ENCODE measurements at regions not wholly inside any gene's neighbourhood (a gene's known extent, or its start where the extent isn't known, plus 50 kb on each side); places are given as distances from the start of the nearest gene placed in this dataset.

DNA sequence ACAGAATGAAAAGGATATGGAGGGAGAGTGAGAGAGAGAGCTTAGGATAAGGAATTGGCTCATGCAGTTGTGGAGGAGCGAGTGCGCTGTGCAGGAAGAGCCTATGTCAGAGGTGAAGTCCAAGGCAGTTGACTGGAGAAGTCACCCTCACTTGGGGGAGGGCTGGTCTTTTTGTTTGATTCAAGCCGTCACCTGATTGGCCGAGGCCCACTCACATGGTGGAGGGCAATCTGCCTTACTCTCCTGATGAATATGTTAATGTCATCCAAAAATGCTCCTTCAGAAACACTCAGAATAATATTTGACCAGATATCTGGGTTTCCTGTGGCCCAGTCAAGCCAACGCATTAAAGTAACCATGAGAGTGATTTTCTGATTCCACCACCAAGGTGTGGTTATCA is 131.7 kb downstream of the KATNIP start:
- Mint-ChIP-seq H3K4me1 (no peaks in the 10 kb centered on the region), H3K36me3 (ENCODE audit: low read depth) (peaks cover 2% of the 10 kb centered on the region), H3K27ac (no peak overlapping the region), H3K4me3 (no peak overlapping the region), H3K27me3 (no peaks in the 10 kb centered on the region), H3K9me3 (no peaks in the 10 kb centered on the region)
- no peak for DNase-seq
- intact Hi-C loops (cut with micrococcal nuclease), result no loop called here

DNA sequence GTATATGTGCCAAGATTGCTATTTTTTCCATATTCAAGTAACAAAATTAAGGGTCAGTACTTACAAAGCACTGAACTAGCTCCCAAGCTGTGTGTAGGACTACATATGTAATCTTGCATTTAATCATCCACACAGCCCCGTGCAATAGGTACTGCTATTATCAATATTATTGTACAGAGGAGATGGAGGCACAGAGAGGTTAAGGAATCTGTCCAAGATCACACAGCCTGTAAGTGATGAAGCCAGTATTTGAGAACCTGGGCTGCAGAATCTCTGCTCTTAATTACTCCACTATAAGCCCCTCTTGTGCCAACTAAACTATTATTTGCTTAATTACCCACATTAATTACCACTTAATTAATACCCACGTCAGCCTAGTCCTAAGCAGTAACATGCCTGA is 134.1 kb downstream of the KATNIP start:
- Mint-ChIP-seq H3K4me1 (no peaks in the 10 kb centered on the region), H3K36me3 (ENCODE audit: low read depth) (peaks cover 2% of the 10 kb centered on the region), H3K27ac (no peak overlapping the region), H3K4me3 (no peak overlapping the region), H3K27me3 (no peaks in the 10 kb centered on the region), H3K9me3 (no peaks in the 10 kb centered on the region)
- DNase-seq, result no peak
- intact Hi-C loops (cut with micrococcal nuclease), result no loop called here

DNA sequence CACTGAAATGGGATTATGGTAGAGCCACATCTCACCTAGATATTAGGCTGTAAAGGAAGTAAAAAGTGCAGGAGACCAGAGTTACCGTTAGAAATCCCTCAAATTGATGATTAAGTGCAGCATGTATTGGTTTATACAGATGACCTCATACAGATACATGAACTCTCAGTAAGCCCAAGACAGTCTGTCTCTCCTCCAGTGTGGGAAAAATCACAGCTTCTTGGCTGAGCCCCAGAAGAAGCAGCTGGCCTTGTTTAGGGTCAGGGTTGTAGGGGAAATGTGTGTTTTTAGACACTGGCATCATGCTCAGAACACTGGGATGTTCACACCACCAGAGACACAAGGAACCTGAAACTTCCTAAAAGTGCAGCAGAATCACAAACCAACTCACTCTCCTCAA is 135.9 kb downstream of the KATNIP start:
- H3K4me1 Mint-ChIP-seq, result no peaks in the 10 kb centered on the region
- intact Hi-C loops (cut with micrococcal nuclease), result no loop called here
- H3K36me3 Mint-ChIP-seq (ENCODE audit: low read depth), result no peaks in the 10 kb centered on the region
- H3K9me3 Mint-ChIP-seq, result no peaks in the 10 kb centered on the region
- H3K4me3 Mint-ChIP-seq, result no peak overlapping the region
- H3K27me3 Mint-ChIP-seq, result no peaks in the 10 kb centered on the region
- no peak overlapping the region for H3K27ac Mint-ChIP-seq
- no peak for DNase-seq

DNA sequence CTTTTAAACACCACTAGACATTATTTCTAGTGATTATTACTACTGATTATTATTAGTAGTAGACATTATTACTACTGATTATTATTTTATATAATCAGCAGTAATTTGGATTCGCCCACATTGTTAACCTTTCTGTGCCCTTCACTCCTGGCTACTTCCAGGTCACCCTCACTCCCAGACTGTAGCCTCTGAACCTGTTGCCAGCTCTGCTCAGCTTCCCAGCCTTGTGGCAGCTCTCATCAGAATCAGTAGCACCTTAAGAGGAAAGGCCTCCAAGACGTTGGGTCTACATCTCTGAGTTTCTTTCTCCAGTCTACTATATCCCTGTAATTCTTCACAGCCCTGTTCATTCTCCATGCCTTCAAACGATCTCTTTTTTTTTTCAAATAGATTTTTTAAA is 137.0 kb downstream of the KATNIP start:
- DNase-seq, result no peak
- Mint-ChIP-seq H3K27me3 (no peaks in the 10 kb centered on the region), H3K4me1 (no peaks in the 10 kb centered on the region), H3K9me3 (no peaks in the 10 kb centered on the region), H3K27ac (no peak overlapping the region), H3K36me3 (ENCODE audit: low read depth) (no peaks in the 10 kb centered on the region), H3K4me3 (no peak overlapping the region)
- intact Hi-C loops (cut with micrococcal nuclease), result no loop called here

DNA sequence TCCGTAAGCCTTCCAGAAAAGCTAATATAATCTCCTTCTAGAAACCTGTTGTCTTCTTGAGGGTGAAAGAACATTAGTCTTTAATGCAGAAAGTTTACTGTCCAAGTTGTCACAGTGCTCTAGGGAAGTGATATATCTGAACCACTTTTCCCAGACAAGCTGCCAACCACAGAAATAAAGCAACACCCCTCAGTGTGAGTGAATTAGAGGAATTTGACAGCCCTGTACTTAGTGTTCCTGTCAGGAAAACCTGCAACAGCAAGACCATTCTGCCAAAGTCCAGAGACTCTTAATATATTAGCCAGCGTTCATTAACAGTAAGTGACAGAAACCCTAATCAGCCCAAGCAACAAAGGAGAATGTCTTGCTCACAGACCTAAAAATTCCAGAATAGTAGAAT is 137.7 kb downstream of the KATNIP start:
- H3K27me3 Mint-ChIP-seq, result no peaks in the 10 kb centered on the region
- H3K27ac Mint-ChIP-seq, result no peak overlapping the region
- no peaks in the 10 kb centered on the region for H3K4me1 Mint-ChIP-seq
- no peaks in the 10 kb centered on the region for H3K36me3 Mint-ChIP-seq (ENCODE audit: low read depth)
- no peak overlapping the region for H3K4me3 Mint-ChIP-seq
- H3K9me3 Mint-ChIP-seq, result no peaks in the 10 kb centered on the region
- intact Hi-C loops (cut with micrococcal nuclease), result no loop called here
- DNase-seq, result no peak

DNA sequence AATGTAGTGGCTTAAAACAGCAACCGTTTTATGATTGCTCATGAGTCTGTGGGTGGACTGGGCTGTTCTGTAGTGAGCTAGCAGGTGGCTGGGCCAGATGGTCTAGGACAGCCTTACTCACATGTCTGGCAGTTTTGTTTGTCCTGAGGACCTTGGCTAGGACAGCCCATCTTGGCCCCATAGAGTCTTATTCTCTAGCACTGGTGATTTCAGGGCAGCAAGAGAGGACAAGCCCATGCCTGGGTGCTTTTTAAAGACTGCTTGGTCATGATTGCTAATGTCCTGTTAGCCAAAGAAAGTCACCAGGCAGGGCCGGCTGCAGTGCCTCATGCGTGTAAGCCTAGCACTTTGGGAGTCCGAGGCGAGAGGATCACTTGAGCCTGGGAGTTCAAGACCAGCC is 139.8 kb downstream of the KATNIP start:
- H3K4me1 Mint-ChIP-seq, result no peaks in the 10 kb centered on the region
- no peaks in the 10 kb centered on the region for H3K9me3 Mint-ChIP-seq
- H3K27ac Mint-ChIP-seq, result no peak overlapping the region
- no peak overlapping the region for H3K4me3 Mint-ChIP-seq
- no peaks in the 10 kb centered on the region for H3K27me3 Mint-ChIP-seq
- no peak for DNase-seq
- intact Hi-C loops (cut with micrococcal nuclease), result no loop called here
- H3K36me3 Mint-ChIP-seq (ENCODE audit: low read depth), result no peaks in the 10 kb centered on the region

DNA sequence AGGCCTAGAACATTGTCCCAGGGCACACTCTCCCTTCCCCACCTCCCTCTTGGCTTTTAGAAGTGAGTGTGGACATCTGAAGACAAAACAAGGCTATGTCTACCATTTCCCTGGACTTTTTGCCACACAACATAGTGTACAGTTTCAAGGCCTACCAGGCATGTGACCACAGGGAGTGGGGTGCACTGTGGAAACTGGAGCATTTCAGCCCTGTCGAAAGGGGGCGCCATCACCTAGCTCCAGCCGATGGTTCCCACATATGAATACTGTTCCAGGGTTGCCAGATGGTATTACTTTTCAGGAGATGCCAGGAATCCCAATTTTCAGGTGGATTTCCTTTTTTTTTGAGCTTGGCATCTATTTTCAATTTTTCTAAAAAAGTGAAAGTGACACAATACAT is 140.7 kb downstream of the KATNIP start:
- Mint-ChIP-seq H3K36me3 (ENCODE audit: low read depth) (no peaks in the 10 kb centered on the region), H3K4me1 (no peaks in the 10 kb centered on the region), H3K4me3 (no peak overlapping the region), H3K9me3 (no peaks in the 10 kb centered on the region), H3K27me3 (no peaks in the 10 kb centered on the region), H3K27ac (no peak overlapping the region)
- intact Hi-C loops (cut with micrococcal nuclease), result no loop called here
- peak; percentile 65 for DNase-seq

DNA sequence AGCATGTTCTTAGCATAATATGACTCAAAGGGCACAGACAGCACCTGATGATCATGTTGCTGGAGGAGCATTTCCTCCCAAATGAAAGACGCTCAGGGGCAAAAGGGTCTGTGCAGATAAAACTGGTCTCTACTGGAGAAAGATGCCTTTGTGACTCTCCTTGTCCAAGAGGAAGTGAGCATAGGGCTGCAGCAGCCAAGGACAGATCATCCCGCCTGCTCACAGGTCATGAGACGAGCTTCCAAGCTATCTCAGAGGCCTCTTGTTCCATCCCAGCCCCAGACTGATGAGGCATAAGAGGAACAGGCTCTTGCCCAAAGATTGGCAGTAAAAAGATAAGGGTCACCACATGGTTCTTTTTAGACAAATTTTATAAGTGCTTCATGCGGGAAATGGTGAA is 141.8 kb downstream of the KATNIP start:
- Mint-ChIP-seq H3K27me3 (no peaks in the 10 kb centered on the region), H3K36me3 (ENCODE audit: low read depth) (no peaks in the 10 kb centered on the region), H3K4me3 (no peak overlapping the region), H3K9me3 (no peaks in the 10 kb centered on the region), H3K27ac (no peak overlapping the region), H3K4me1 (no peaks in the 10 kb centered on the region)
- no peak for DNase-seq
- intact Hi-C loops (cut with micrococcal nuclease), result no loop called here

DNA sequence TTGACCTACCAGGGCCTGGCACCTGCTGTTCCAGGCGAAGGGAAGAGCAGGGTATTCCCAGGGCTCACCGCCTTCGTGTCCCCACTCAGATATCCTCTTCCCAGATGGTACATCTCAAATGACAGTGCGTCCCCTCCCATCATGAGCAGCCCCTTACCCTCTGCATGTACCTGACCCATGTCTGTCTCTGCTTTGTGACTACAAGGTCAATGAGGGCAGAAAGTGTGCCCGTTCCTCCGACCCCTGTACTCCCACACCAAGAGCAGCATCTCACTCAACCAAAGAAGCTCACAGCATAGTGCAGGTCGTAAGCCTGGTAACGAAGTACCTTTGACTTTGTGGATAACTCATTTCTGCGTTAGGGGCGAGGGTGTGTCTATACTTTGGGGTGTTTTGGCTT is 142.6 kb downstream of the KATNIP start:
- no peaks in the 10 kb centered on the region for H3K36me3 Mint-ChIP-seq (ENCODE audit: low read depth)

DNA sequence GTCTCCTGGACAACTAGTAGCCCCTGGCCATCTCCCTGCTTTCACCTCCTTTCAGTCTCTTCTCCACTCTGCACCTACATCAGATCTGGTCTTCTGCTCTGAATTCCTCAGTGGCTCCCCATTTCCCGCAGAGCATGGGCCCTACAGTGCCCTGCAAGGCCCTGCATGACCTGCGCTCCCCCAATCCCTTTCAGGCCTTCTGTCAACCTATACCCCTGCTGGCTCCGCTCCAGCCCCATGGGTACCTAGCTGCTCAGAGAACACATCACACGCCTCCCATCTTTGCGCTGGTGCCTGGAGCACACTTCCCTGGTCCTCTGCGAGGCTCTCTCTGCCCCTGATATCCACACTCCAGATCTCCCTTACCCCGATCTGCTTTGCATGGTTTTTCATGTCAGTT is 145.2 kb downstream of the KATNIP start:
- DNase-seq, result no peak
- no peaks in the 10 kb centered on the region for H3K4me1 Mint-ChIP-seq
- no peaks in the 10 kb centered on the region for H3K9me3 Mint-ChIP-seq
- no peaks in the 10 kb centered on the region for H3K36me3 Mint-ChIP-seq (ENCODE audit: low read depth)
- no peak overlapping the region for H3K4me3 Mint-ChIP-seq
- H3K27ac Mint-ChIP-seq, result no peak overlapping the region
- no peaks in the 10 kb centered on the region for H3K27me3 Mint-ChIP-seq
- intact Hi-C loops (cut with micrococcal nuclease), result no loop called here

More for the DNA sequence above, 142.6 kb downstream of the KATNIP start:
- Mint-ChIP-seq H3K27ac (no peak overlapping the region), H3K27me3 (no peaks in the 10 kb centered on the region), H3K9me3 (no peaks in the 10 kb centered on the region), H3K4me1 (no peaks in the 10 kb centered on the region), H3K4me3 (no peak overlapping the region)
- intact Hi-C loops (cut with micrococcal nuclease), result no loop called here
- DNase-seq, result no peak

DNA sequence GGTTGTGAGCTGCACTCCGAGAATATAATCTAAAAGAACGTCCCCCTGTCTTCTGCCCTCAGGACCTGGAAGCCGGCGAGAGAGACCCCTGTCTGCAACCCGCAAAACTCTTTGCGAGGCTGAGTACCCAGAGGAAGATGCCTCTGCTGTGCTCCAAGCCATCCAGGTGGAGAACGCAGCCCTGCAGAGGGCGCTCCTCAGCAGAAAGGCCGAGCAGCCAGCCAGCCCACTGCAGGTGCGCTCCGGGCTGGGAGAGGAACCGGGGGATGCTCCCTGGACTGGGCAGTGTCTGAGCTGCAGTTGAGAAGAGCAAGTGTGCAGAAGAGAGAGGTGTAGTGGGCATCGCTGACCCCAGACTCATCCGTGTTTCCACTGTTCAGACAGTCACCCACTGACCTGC is 148.3 kb downstream of the KATNIP start:
- no peak for DNase-seq
- intact Hi-C loops (cut with micrococcal nuclease), result no loop called here
- Mint-ChIP-seq H3K27me3 (no peaks in the 10 kb centered on the region), H3K9me3 (no peaks in the 10 kb centered on the region), H3K27ac (no peak overlapping the region), H3K4me1 (no peaks in the 10 kb centered on the region), H3K36me3 (ENCODE audit: low read depth) (no peaks in the 10 kb centered on the region), H3K4me3 (no peak overlapping the region)

DNA sequence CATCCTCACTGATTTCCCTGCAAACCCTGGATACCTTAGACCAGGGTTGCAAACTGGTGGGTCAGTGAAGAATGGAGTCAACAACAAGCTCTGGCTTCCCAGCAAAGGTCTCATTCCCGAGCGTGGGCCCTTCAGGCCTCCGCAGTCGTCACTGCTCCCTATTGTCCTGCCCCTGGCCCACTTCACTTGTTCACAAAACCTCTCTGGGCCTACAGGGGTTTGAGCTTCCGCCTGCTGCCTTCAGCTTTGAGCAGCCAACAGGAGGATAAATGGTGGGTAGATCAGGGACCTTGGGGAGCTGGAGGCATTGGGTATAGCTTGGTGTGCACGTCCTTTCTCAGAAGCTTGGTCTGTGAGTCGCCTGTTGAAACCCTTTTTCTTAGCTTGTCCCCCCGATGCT is 148.8 kb downstream of the KATNIP start:
- H3K36me3 Mint-ChIP-seq (ENCODE audit: low read depth), result no peaks in the 10 kb centered on the region
- no peaks in the 10 kb centered on the region for H3K27me3 Mint-ChIP-seq
- intact Hi-C loops (cut with micrococcal nuclease), result no loop called here
- H3K4me1 Mint-ChIP-seq, result no peaks in the 10 kb centered on the region
- DNase-seq, result no peak
- no peak overlapping the region for H3K27ac Mint-ChIP-seq
- no peak overlapping the region for H3K4me3 Mint-ChIP-seq
- H3K9me3 Mint-ChIP-seq, result no peaks in the 10 kb centered on the region

DNA sequence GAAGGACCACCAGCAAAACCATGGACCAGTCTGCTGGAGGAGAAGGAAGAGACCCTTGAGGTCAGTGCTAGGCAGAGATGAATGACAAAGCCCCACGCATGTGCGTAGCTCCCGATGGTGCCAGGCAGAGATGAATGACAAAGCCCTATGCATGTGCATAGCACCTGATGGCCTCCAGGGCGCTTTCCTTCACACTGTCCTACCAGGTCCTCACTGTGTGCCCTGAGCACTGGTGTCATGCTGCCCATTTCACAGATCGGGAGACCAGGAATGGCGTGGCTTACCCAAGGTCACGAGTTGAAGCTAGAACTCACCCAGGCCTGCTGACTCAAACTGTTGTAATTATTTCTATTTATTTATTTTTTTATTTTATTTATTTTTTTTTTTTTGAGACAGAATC is 149.6 kb downstream of the KATNIP start:
- intact Hi-C loops (cut with micrococcal nuclease), result no loop called here
- H3K36me3 Mint-ChIP-seq (ENCODE audit: low read depth), result no peaks in the 10 kb centered on the region
- no peaks in the 10 kb centered on the region for H3K4me1 Mint-ChIP-seq
- no peak overlapping the region for H3K4me3 Mint-ChIP-seq
- H3K27ac Mint-ChIP-seq, result no peak overlapping the region
- no peak for DNase-seq
- no peaks in the 10 kb centered on the region for H3K27me3 Mint-ChIP-seq
- no peaks in the 10 kb centered on the region for H3K9me3 Mint-ChIP-seq

DNA sequence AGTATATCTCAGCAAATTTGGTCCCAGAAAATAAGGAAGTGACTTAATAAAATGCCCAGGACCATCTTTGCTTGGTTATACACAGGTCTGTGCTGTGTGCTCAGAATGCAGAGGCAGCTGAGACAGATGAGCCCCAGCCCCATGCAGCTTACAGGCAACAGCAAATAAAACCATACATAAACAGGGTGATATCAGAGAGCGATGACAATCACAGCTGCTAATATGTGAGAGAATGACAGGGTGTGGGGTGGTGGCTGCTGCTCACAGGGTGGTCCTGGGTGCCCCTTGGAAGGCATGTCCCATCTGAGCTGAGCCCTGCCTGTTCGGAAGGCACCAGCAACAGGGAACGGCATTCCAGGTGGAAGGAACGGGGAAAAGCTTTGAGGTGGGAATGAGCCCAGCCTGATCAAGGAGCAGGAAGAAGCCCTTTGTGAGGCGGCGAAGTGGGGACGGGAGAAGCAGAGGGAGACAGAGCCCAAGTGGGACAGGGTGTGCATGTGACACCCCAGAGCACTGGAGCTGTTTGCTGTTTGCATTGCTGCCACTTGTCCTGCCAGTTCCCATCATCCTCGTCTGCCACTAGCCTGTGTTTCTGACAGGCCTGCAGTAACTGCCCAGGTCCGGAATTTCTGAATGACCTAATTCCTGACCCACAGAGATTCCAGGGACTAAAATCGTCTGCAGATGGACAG is 150.5 kb downstream of the KATNIP start:
- Mint-ChIP-seq H3K27me3 (no peaks in the 10 kb centered on the region), H3K4me1 (no peaks in the 10 kb centered on the region), H3K36me3 (ENCODE audit: low read depth) (no peaks in the 10 kb centered on the region), H3K27ac (no peak overlapping the region), H3K9me3 (no peaks in the 10 kb centered on the region), H3K4me3 (no peak overlapping the region)
- intact Hi-C loops (cut with micrococcal nuclease), result no loop called here
- DNase-seq, result no peak

DNA sequence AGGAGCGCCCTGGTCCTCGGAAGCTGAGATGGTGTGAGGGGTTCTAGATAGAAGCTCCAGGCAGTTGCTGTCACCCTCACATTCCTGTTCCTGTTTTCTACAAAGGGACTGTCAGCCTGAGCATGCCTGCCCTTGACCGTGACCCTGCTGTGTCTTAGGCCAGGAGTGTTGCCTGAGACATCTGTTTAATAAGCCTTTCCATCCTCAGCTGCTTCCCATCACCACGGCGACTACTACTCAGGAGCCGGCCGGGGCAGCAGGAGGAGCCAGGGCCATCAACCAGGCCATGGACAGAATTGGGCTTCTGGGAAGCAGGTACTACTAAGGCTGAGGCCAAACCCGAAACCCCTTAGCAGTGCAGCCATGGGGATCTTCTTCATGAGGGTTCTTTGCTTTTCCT is 151.4 kb downstream of the KATNIP start:
- no peaks in the 10 kb centered on the region for H3K9me3 Mint-ChIP-seq
- no peak overlapping the region for H3K4me3 Mint-ChIP-seq
- no peaks in the 10 kb centered on the region for H3K27me3 Mint-ChIP-seq
- no peaks in the 10 kb centered on the region for H3K36me3 Mint-ChIP-seq (ENCODE audit: low read depth)
- no peak overlapping the region for H3K27ac Mint-ChIP-seq
- no peak for DNase-seq
- intact Hi-C loops (cut with micrococcal nuclease), result no loop called here
- H3K4me1 Mint-ChIP-seq, result no peaks in the 10 kb centered on the region
